GM12873 (cell line): ENCODE measurements at regions not wholly inside any gene's neighbourhood (a gene's known extent, or its start where the extent isn't known, plus 50 kb on each side); places are given as distances from the start of the nearest gene placed in this dataset.

Source experiments
- CTCF ChIP-seq: IDR thresholded peaks from 2 replicates; pipeline ENCODE4 v1.5.1; 2012; ENCODE audit warnings: low read depth, mild to moderate bottlenecking, moderate library complexity, low read length, control low read depth; ENCODE audit not compliant: insufficient read depth; ENCODE audit errors: missing control alignments

GRCh38 chr22:27185099-27185709, 527.8 kb downstream of the MIAT start:
- TF ChIP-seq CTCF, result no peak

- TF ChIP-seq CTCF, result no peak
Observed at GRCh38 chr22:27185760-27186302, 528.4 kb downstream of the MIAT start.

GRCh38 chr22:27186643-27187042, 529.3 kb downstream of the MIAT start:
- no peak for TF ChIP-seq CTCF

DNA sequence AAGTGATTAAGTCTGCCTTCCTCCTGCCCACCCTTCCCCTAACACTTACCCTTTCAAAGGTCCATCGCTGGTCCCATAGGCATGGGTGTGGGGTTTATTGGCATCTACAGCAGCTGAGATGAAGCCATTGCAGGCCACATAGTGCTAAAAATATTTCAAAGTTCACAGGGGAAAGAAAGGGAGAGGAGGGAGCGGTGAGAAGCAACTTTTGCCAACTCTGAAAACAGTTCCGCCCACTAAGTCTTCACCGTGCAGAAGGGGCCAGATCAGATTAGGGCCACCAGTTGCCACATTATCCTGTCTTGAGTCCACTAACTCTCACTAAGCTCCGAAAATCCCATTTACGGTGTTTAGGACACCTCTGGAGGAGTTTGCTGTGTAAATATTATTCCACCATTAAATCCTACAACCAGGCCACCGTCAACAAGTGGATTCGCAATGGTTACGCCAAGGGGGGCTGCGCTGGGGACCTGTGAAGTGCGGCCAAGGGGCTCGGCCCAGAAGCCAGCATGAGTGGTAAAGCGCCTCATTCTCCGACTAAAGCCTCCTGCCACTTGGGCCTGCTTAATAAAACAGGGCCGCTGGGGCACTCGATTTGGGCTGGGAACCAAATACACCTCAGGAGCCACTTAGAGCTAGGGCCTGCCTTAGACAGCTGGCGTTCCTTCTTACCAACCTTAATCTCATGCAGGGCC, 534.9 kb downstream of the MIAT start:
- TF ChIP-seq CTCF, result no peak

- TF ChIP-seq CTCF, result no peak
Observed at GRCh38 chr22:27193215-27193614, 535.8 kb downstream of the MIAT start.

- no peak for TF ChIP-seq CTCF
Observed at GRCh38 chr22:27193636-27194035, 536.2 kb downstream of the MIAT start.

DNA sequence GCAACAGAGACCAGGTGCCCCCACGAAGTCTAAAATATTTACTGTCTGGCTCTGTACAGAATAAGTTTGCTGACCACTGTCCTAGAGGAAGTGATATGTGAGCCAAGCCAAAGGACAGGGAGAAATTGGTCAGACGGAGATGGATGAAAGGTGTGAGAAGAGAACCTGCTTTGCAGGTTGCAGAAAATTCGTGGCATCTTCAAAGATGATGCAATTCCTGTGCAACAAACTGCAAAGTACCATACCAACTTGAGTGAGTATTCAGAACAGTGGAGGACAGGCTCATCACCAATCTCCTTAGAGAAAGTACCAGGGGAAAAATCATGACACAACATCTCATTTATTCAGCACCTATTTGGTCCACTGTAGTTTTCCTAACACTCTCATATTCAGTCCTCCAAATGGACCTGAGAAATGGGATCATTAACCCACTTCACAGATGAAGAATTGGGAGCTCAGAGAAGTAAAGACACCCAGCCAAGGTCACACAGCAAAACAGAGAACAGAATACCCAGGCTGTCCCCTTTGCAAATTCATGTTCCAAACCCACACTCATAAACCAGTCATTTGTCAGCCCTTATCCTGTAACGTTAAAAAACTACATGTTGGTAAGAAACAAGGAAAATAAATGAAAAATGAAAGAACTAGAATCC, 536.8 kb downstream of the MIAT start:
- TF ChIP-seq CTCF, result no peak
